ENCODE measurements at regions not wholly inside any gene's neighbourhood (a gene's known extent, or its start where the extent isn't known, plus 50 kb on each side); places are given as distances from the start of the nearest gene placed in this dataset.

GRCh38 chr1:114333690-114334089 lies 177.3 kb downstream of the TRIM33 start:
- TF ChIP-seq, protein P1, sequence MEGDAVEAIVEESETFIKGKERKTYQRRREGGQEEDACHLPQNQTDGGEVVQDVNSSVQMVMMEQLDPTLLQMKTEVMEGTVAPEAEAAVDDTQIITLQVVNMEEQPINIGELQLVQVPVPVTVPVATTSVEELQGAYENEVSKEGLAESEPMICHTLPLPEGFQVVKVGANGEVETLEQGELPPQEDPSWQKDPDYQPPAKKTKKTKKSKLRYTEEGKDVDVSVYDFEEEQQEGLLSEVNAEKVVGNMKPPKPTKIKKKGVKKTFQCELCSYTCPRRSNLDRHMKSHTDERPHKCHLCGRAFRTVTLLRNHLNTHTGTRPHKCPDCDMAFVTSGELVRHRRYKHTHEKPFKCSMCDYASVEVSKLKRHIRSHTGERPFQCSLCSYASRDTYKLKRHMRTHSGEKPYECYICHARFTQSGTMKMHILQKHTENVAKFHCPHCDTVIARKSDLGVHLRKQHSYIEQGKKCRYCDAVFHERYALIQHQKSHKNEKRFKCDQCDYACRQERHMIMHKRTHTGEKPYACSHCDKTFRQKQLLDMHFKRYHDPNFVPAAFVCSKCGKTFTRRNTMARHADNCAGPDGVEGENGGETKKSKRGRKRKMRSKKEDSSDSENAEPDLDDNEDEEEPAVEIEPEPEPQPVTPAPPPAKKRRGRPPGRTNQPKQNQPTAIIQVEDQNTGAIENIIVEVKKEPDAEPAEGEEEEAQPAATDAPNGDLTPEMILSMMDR (conservative IDR thresholded peaks at IDR 0.05) = no peak
- no peak for TF ChIP-seq EZH2 (IDR thresholded peaks at IDR 0.05; ENCODE audit: low read depth)

Measured in PC-9 (cell line).